ENCODE measurements at regions not wholly inside any gene's neighbourhood (a gene's known extent, or its start where the extent isn't known, plus 50 kb on each side); places are given as distances from the start of the nearest gene placed in this dataset.

- TF ChIP-seq CTCF (IDR thresholded peaks at IDR 0.05; ENCODE audit: low read length, missing control alignments) = no peak
- no peak for DNase-seq (ENCODE audit: low read depth)
- H3K4me3 ChIP-seq (replicated peaks; ENCODE audit: low read depth, low read length) = no peak overlapping the region
Observed at GRCh38 chr2:129847043-129847442, 132.4 kb upstream of the RAB6C start.

- TF ChIP-seq CTCF (IDR thresholded peaks at IDR 0.05; ENCODE audit: low read length, missing control alignments) = peak; percentile 71
- no peak overlapping the region for H3K4me3 ChIP-seq (replicated peaks; ENCODE audit: low read depth, low read length)
- DNase-seq (ENCODE audit: low read depth) = peak; percentile 90
Observed at GRCh38 chr2:129849559-129850160, 129.8 kb upstream of the RAB6C start.

GRCh38 chr2:129857200-129857599 lies 122.3 kb upstream of the RAB6C start:
- no peak for TF ChIP-seq CTCF (IDR thresholded peaks at IDR 0.05; ENCODE audit: low read length, missing control alignments)
- DNase-seq (ENCODE audit: low read depth) = no peak

GRCh38 chr2:129859175-129859574 lies 120.3 kb upstream of the RAB6C start:
- TF ChIP-seq CTCF (IDR thresholded peaks at IDR 0.05; ENCODE audit: low read length, missing control alignments) = no peak
- H3K4me3 ChIP-seq (replicated peaks; ENCODE audit: low read depth, low read length) = no peak overlapping the region
- DNase-seq (ENCODE audit: low read depth) = no peak

More at GRCh38 chr2:129857200-129857599, 122.3 kb upstream of the RAB6C start:
- H3K4me3 ChIP-seq (replicated peaks; ENCODE audit: low read depth, low read length) = no peak overlapping the region

GRCh38 chr2:129860088-129860487 lies 119.4 kb upstream of the RAB6C start:
- no peak for TF ChIP-seq CTCF (IDR thresholded peaks at IDR 0.05; ENCODE audit: low read length, missing control alignments)
- no peak overlapping the region for H3K4me3 ChIP-seq (replicated peaks; ENCODE audit: low read depth, low read length)
- no peak for DNase-seq (ENCODE audit: low read depth)

GRCh38 chr2:129861666-129862288 lies 117.7 kb upstream of the RAB6C start:
- TF ChIP-seq CTCF (IDR thresholded peaks at IDR 0.05; ENCODE audit: low read length, missing control alignments) = no peak
- no peak for DNase-seq (ENCODE audit: low read depth)
- no peak overlapping the region for H3K4me3 ChIP-seq (replicated peaks; ENCODE audit: low read depth, low read length)

GRCh38 chr2:129862668-129863067 lies 116.8 kb upstream of the RAB6C start:
- DNase-seq (ENCODE audit: low read depth) = no peak
- H3K4me3 ChIP-seq (replicated peaks; ENCODE audit: low read depth, low read length) = no peak overlapping the region
- TF ChIP-seq CTCF (IDR thresholded peaks at IDR 0.05; ENCODE audit: low read length, missing control alignments) = no peak
